Naive thymus-derived CD4-positive, alpha-beta T cell (primary cell): ENCODE measurements at regions not wholly inside any gene's neighbourhood (a gene's known extent, or its start where the extent isn't known, plus 50 kb on each side); places are given as distances from the start of the nearest gene placed in this dataset.

Experiments used
- ATAC-seq: fragments of 150-1000 bp; cut with Tn5 transposase; 2 replicates; pipeline ENCODE4 v1.10.0; 2021; ENCODE audit warnings: mild to moderate bottlenecking, moderate library complexity
- CTCF ChIA-PET: fragments of 350-600 bp; sonication (Branson Sonifier 250); formaldehyde crosslinking; loops from one replicate; lab custom pipeline; 2021; ENCODE audit warnings: antibody characterized with exemption; lab: Charles Lee
- POLR2A ChIA-PET: fragments of 350-600 bp; sonication (Branson Sonifier 250); formaldehyde crosslinking; loops from one replicate; lab custom pipeline; 2021; ENCODE audit warnings: antibody characterized with exemption, inconsistent platforms; lab: Charles Lee
- DNase-seq, 9 donors: peaks; one replicate each; pipeline versions ENCODE4 v3.0.0 to v3.0.0-alpha.2; 2020 to 2022; ENCODE audit warnings: mixed read lengths in 1 of 9
- H3K27ac ChIP-seq: one replicate; pipeline ENCODE4 v1.7.0; 2013; ENCODE audit warnings: mild to moderate bottlenecking, low read depth, low read length, moderate library complexity
- H3K27me3 ChIP-seq, 2 donors: one replicate each; pipeline ENCODE4 v1.7.0; 2013; ENCODE audit warnings: low read length in 2 of 2, mild to moderate bottlenecking in 2 of 2, moderate library complexity in 2 of 2; ENCODE audit not compliant: control insufficient read depth in 2 of 2, insufficient read depth in 2 of 2
- H3K36me3 ChIP-seq, 3 experiments: 1 replicate in 2 of 3; 2 replicates in 1 of 3; pipeline ENCODE4 v1.7.0; 2013; ENCODE audit warnings: low read length in 3 of 3, mild to moderate bottlenecking in 3 of 3, moderate library complexity in 1 of 3; ENCODE audit not compliant: insufficient read depth in 3 of 3, control insufficient read depth in 2 of 3
- H3K4me1 ChIP-seq, 2 donors: one replicate each; pipeline ENCODE4 v1.7.0; 2013; ENCODE audit warnings: low read length in 2 of 2, mild to moderate bottlenecking in 2 of 2, moderate library complexity in 1 of 2; ENCODE audit not compliant: control insufficient read depth in 2 of 2, insufficient read depth in 2 of 2
- H3K4me3 ChIP-seq: 2 replicates; pipeline ENCODE4 v1.7.0; 2013; ENCODE audit warnings: mild to moderate bottlenecking, low read length
- H3K9me3 ChIP-seq, 3 experiments: 1 replicate in 2 of 3; 2 replicates in 1 of 3; pipeline ENCODE4 v1.7.0; 2013; ENCODE audit warnings: low read length in 3 of 3; ENCODE audit not compliant: control insufficient read depth in 2 of 3
- H3K27ac Mint-ChIP-seq, 9 donors: one replicate each; pipeline ENCODE4 v1.8.0; 2020 to 2022; ENCODE audit warnings: mixed read lengths in 9 of 9, mild to moderate bottlenecking in 8 of 9, moderate library complexity in 5 of 9, inconsistent platforms in 2 of 9
- H3K27me3 Mint-ChIP-seq, 5 donors: one replicate each; pipeline ENCODE4 v1.8.0; 2021 to 2022; ENCODE audit warnings: mixed read lengths in 5 of 5, mild to moderate bottlenecking in 1 of 5
- H3K36me3 Mint-ChIP-seq, 5 donors: one replicate each; pipeline ENCODE4 v1.8.0; 2020 to 2022; ENCODE audit warnings: mixed read lengths in 5 of 5, mild to moderate bottlenecking in 3 of 5, inconsistent platforms in 1 of 5
- H3K4me1 Mint-ChIP-seq, 7 donors: one replicate each; pipeline ENCODE4 v1.8.0; 2020 to 2022; ENCODE audit warnings: mixed read lengths in 7 of 7, mild to moderate bottlenecking in 3 of 7, inconsistent platforms in 1 of 7
- H3K4me3 Mint-ChIP-seq, 10 donors: one replicate each; pipeline ENCODE4 v1.8.0; 2020 to 2022; ENCODE audit warnings: mild to moderate bottlenecking in 10 of 10, mixed read lengths in 10 of 10, moderate library complexity in 6 of 10, inconsistent platforms in 2 of 10
- H3K9me3 Mint-ChIP-seq, 11 donors: one replicate each; pipeline ENCODE4 v1.8.0; 2020 to 2022; ENCODE audit warnings: mixed read lengths in 11 of 11, mild to moderate bottlenecking in 4 of 11, inconsistent platforms in 1 of 11, moderate library complexity in 1 of 11
- intact Hi-C, 2 donors: fragments of 100-400 bp; cut with micrococcal nuclease; formaldehyde crosslinking; loops; one replicate each; pipeline ENCODE4 v1.15.1; 2023

GRCh38 chr9:83153030-83153429 lies 90.1 kb upstream of the RASEF start:
- Histone ChIP-seq H3K4me3 (no peak overlapping the region), H3K9me3 (no peaks in the 10 kb centered on the region), H3K27me3 (no peaks in the 10 kb centered on the region), H3K36me3 (no peaks in the 10 kb centered on the region), H3K27ac (no peak overlapping the region), H3K4me1 (no peaks in the 10 kb centered on the region)
- CTCF ChIA-PET, result no interaction called here
- H3K27ac Mint-ChIP-seq, result no peak overlapping the region
- H3K36me3 Mint-ChIP-seq, result no peaks in the 10 kb centered on the region
- intact Hi-C loops, result no loop called here
- H3K9me3 Mint-ChIP-seq, result peaks cover 0 to 23% (median 4%) of the 10 kb centered on the region in 11 donors
- POLR2A ChIA-PET, result no interaction called here
- DNase-seq (no peak), ATAC-seq (no peak)
- H3K27me3 Mint-ChIP-seq, result peaks cover 0 to 12% (median 0%) of the 10 kb centered on the region in 5 donors
- H3K4me3 Mint-ChIP-seq, result no peak overlapping the region
- no peaks in the 10 kb centered on the region for H3K4me1 Mint-ChIP-seq

- CTCF ChIA-PET, result no interaction called here
These were observed 88.7 kb upstream of the RASEF start for GRCh38 chr9:83151627-83152137.

GRCh38 chr9:83147315-83148149 lies 84.6 kb upstream of the RASEF start:
- Mint-ChIP-seq H3K27me3 (peaks cover 0 to 4% (median 0%) of the 10 kb centered on the region in 5 donors), H3K9me3 (peaks cover 0 to 14% (median 4%) of the 10 kb centered on the region in 11 donors), H3K27ac (no peak overlapping the region), H3K4me1 (no peaks in the 10 kb centered on the region), H3K36me3 (no peaks in the 10 kb centered on the region), H3K4me3 (no peak overlapping the region)
- no peak for DNase-seq
- Histone ChIP-seq H3K4me1 (no peaks in the 10 kb centered on the region), H3K4me3 (no peak overlapping the region), H3K9me3 (no peaks in the 10 kb centered on the region), H3K36me3 (no peaks in the 10 kb centered on the region), H3K27me3 (no peaks in the 10 kb centered on the region), H3K27ac (no peak overlapping the region)
- no peak for ATAC-seq
- CTCF ChIA-PET, result no interaction called here
- POLR2A ChIA-PET, result no interaction called here
- intact Hi-C loops, result no loop called here

More at GRCh38 chr9:83151627-83152137, 88.7 kb upstream of the RASEF start:
- H3K27me3 Mint-ChIP-seq, result peaks cover 0 to 12% (median 0%) of the 10 kb centered on the region in 5 donors
- no peak overlapping the region for H3K27ac ChIP-seq
- H3K4me3 Mint-ChIP-seq, result no peak overlapping the region
- H3K36me3 Mint-ChIP-seq, result no peaks in the 10 kb centered on the region
- no peak for ATAC-seq
- intact Hi-C loops, result no loop called here
- H3K27me3 ChIP-seq, result no peaks in the 10 kb centered on the region
- H3K4me1 ChIP-seq, result no peaks in the 10 kb centered on the region
- no peak for DNase-seq
- no peak overlapping the region for H3K27ac Mint-ChIP-seq
- H3K4me1 Mint-ChIP-seq, result no peaks in the 10 kb centered on the region
- H3K36me3 ChIP-seq, result no peaks in the 10 kb centered on the region
- H3K9me3 ChIP-seq, result no peaks in the 10 kb centered on the region
- no peak overlapping the region for H3K4me3 ChIP-seq
- POLR2A ChIA-PET, result no interaction called here
- peaks cover 0 to 21% (median 4%) of the 10 kb centered on the region in 11 donors for H3K9me3 Mint-ChIP-seq

DNA sequence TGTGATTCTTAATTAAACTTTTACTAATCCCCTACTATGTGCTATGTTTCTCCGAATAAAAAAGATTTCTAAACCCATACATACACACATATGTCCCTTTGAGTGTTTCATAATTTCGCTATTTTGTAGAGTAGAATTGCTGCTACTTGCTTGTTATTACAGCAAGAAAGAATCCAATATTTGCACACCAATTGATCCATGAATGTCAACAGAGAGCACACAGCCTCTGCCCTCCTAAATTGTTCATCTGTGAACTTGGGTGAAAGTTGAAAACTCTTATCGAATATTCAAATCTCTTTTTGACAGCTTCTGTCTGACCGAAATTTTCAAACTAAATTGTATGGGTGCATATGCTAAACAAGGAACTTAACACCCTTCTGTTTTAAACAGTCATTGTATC lies 83.4 kb upstream of the RASEF start:
- no peak overlapping the region for H3K4me3 Mint-ChIP-seq
- no peaks in the 10 kb centered on the region for H3K36me3 Mint-ChIP-seq
- DNase-seq, result no peak
- intact Hi-C loops, result no loop called here
- no peaks in the 10 kb centered on the region for H3K4me1 ChIP-seq
- peaks cover 0 to 15% (median 4%) of the 10 kb centered on the region in 11 donors for H3K9me3 Mint-ChIP-seq
- no peaks in the 10 kb centered on the region for H3K9me3 ChIP-seq
- no peaks in the 10 kb centered on the region for H3K4me1 Mint-ChIP-seq
- peaks cover 0 to 3% (median 0%) of the 10 kb centered on the region in 5 donors for H3K27me3 Mint-ChIP-seq
- no peak overlapping the region for H3K4me3 ChIP-seq
- POLR2A ChIA-PET, result no interaction called here
- CTCF ChIA-PET, result no interaction called here
- H3K27ac ChIP-seq, result no peak overlapping the region
- no peaks in the 10 kb centered on the region for H3K27me3 ChIP-seq
- no peak overlapping the region for H3K27ac Mint-ChIP-seq
- no peaks in the 10 kb centered on the region for H3K36me3 ChIP-seq
- ATAC-seq, result no peak

GRCh38 chr9:83144492-83144891 lies 81.5 kb upstream of the RASEF start:
- POLR2A ChIA-PET, result no interaction called here
- no peaks in the 10 kb centered on the region for H3K27me3 Mint-ChIP-seq
- H3K36me3 Mint-ChIP-seq, result no peaks in the 10 kb centered on the region
- Histone ChIP-seq H3K9me3 (no peaks in the 10 kb centered on the region), H3K4me1 (no peaks in the 10 kb centered on the region), H3K4me3 (no peak overlapping the region), H3K36me3 (no peaks in the 10 kb centered on the region), H3K27me3 (no peaks in the 10 kb centered on the region), H3K27ac (no peak overlapping the region)
- ATAC-seq, result no peak
- no peaks in the 10 kb centered on the region for H3K4me1 Mint-ChIP-seq
- no peak overlapping the region for H3K4me3 Mint-ChIP-seq
- CTCF ChIA-PET, result no interaction called here
- no peak for DNase-seq
- no peak overlapping the region for H3K27ac Mint-ChIP-seq
- intact Hi-C loops, result no loop called here
- peaks cover 0 to 17% (median 4%) of the 10 kb centered on the region in 11 donors for H3K9me3 Mint-ChIP-seq

GRCh38 chr9:83142389-83142788 lies 79.4 kb upstream of the RASEF start:
- peaks cover 0 to 7% (median 2%) of the 10 kb centered on the region in 11 donors for H3K9me3 Mint-ChIP-seq
- Histone ChIP-seq H3K27ac (no peak overlapping the region), H3K4me3 (no peak overlapping the region), H3K36me3 (no peaks in the 10 kb centered on the region), H3K4me1 (no peaks in the 10 kb centered on the region), H3K27me3 (no peaks in the 10 kb centered on the region), H3K9me3 (no peaks in the 10 kb centered on the region)
- H3K36me3 Mint-ChIP-seq, result no peaks in the 10 kb centered on the region
- intact Hi-C loops, result no loop called here
- no peak overlapping the region for H3K4me3 Mint-ChIP-seq
- DNase-seq (no peak), ATAC-seq (no peak)
- peaks cover 0 to 6% (median 1%) of the 10 kb centered on the region in 5 donors for H3K27me3 Mint-ChIP-seq
- ChIA-PET CTCF (no interaction called here), POLR2A (no interaction called here)
- no peak overlapping the region for H3K27ac Mint-ChIP-seq
- H3K4me1 Mint-ChIP-seq, result no peaks in the 10 kb centered on the region

DNA sequence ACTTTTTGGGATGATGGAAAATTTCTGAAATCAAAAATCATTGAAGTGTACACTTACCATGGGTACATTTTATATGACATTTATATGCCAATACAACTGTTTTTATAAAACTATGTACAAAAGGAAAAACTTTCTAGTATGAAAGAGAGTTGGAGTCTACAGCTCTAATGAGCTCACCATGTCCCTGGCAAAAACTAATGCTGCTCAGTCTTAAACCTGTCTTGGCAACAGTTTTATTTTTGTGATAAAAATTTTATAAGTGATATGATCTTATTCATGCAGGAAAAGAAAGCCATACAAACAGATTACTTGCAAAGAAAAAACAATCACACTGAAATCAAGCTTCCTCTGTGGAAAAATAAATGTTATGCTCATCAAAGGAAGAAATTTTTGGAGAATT lies 78.9 kb upstream of the RASEF start:
- Mint-ChIP-seq H3K4me3 (no peak overlapping the region), H3K9me3 (peaks cover 0 to 7% (median 0%) of the 10 kb centered on the region in 11 donors), H3K36me3 (no peaks in the 10 kb centered on the region), H3K4me1 (no peaks in the 10 kb centered on the region), H3K27me3 (peaks cover 0 to 11% (median 4%) of the 10 kb centered on the region in 5 donors), H3K27ac (no peak overlapping the region)
- intact Hi-C loops, result no loop called here
- no peaks in the 10 kb centered on the region for H3K36me3 ChIP-seq
- no peak for ATAC-seq
- no peak overlapping the region for H3K4me3 ChIP-seq
- no peaks in the 10 kb centered on the region for H3K4me1 ChIP-seq
- H3K27me3 ChIP-seq, result no peaks in the 10 kb centered on the region
- no peak overlapping the region for H3K27ac ChIP-seq
- H3K9me3 ChIP-seq, result no peaks in the 10 kb centered on the region
- CTCF ChIA-PET, result no interaction called here
- POLR2A ChIA-PET, result no interaction called here
- no peak for DNase-seq
